ENCODE measurements at regions not wholly inside any gene's neighbourhood (a gene's known extent, or its start where the extent isn't known, plus 50 kb on each side); places are given as distances from the start of the nearest gene placed in this dataset.
"Not testable (repeated sequence)": the region's sequence is repeated elsewhere in the genome, so short reads cannot be mapped to it uniquely, and the experiment has no call there.

GRCh38 chr12:87597114-87597513, 432.1 kb downstream of the C12orf50 start:
- H3K9me3 ChIP-seq (replicated peaks), result no peaks in the 10 kb centered on the region
- no peak overlapping the region for H3K4me3 ChIP-seq
- no peaks in the 10 kb centered on the region for H3K4me1 ChIP-seq (replicated peaks)
- no peak for DNase-seq (ENCODE audit: low read depth in 1 of 2, low spot score in 2 of 2)
- H3K27me3 ChIP-seq (replicated peaks), result no peaks in the 10 kb centered on the region
- no peak overlapping the region for H3K27ac ChIP-seq
- H3K36me3 ChIP-seq, result no peaks in the 10 kb centered on the region

- no peak overlapping the region for H3K27ac ChIP-seq
- no peaks in the 10 kb centered on the region for H3K9me3 ChIP-seq (replicated peaks)
- no peak overlapping the region for H3K4me3 ChIP-seq
- no peaks in the 10 kb centered on the region for H3K36me3 ChIP-seq
- no peak for DNase-seq (ENCODE audit: low read depth in 1 of 2, low spot score in 2 of 2)
- no peaks in the 10 kb centered on the region for H3K27me3 ChIP-seq (replicated peaks)
- no peaks in the 10 kb centered on the region for H3K4me1 ChIP-seq (replicated peaks)
Observed at GRCh38 chr12:87596636-87597035, 432.6 kb downstream of the C12orf50 start.

GRCh38 chr12:87596134-87596533, 433.1 kb downstream of the C12orf50 start:
- Histone ChIP-seq H3K36me3 (no peaks in the 10 kb centered on the region), H3K9me3 (replicated peaks) (no peaks in the 10 kb centered on the region), H3K27me3 (replicated peaks) (no peaks in the 10 kb centered on the region)

GRCh38 chr12:87585882-87586557, 443.2 kb downstream of the C12orf50 start:
- no peak overlapping the region for H3K4me3 ChIP-seq
- H3K27me3 ChIP-seq (replicated peaks), result no peaks in the 10 kb centered on the region
- no peaks in the 10 kb centered on the region for H3K4me1 ChIP-seq (replicated peaks)
- DNase-seq (ENCODE audit: low read depth in 1 of 2, low spot score in 2 of 2), result no peak
- H3K27ac ChIP-seq, result no peak overlapping the region
- H3K9me3 ChIP-seq (replicated peaks), result no peaks in the 10 kb centered on the region
- no peaks in the 10 kb centered on the region for H3K36me3 ChIP-seq

More at GRCh38 chr12:87596134-87596533, 433.1 kb downstream of the C12orf50 start:
- Histone ChIP-seq H3K27ac (no peak overlapping the region), H3K4me1 (replicated peaks) (no peaks in the 10 kb centered on the region), H3K4me3 (no peak overlapping the region)
- no peak for DNase-seq (ENCODE audit: low read depth in 1 of 2, low spot score in 2 of 2)

- H3K36me3 ChIP-seq; H3K27me3 ChIP-seq (replicated peaks); H3K4me1 ChIP-seq (replicated peaks); H3K4me3 ChIP-seq; H3K9me3 ChIP-seq (replicated peaks); H3K27ac ChIP-seq; DNase-seq (ENCODE audit: low read depth in 1 of 2, low spot score in 2 of 2): not testable (repeated sequence)
Observed at GRCh38 chr12:87579091-87579490, 450.1 kb downstream of the C12orf50 start.

GRCh38 chr12:87575906-87576305, 453.3 kb downstream of the C12orf50 start:
- no peaks in the 10 kb centered on the region for H3K9me3 ChIP-seq (replicated peaks)
- no peak for DNase-seq (ENCODE audit: low read depth in 1 of 2, low spot score in 2 of 2)
- no peaks in the 10 kb centered on the region for H3K27me3 ChIP-seq (replicated peaks)
- no peak overlapping the region for H3K27ac ChIP-seq
- H3K4me3 ChIP-seq, result no peak overlapping the region
- no peaks in the 10 kb centered on the region for H3K36me3 ChIP-seq
- no peaks in the 10 kb centered on the region for H3K4me1 ChIP-seq (replicated peaks)

- not testable (repeated sequence) for H3K36me3 ChIP-seq; DNase-seq (ENCODE audit: low read depth in 1 of 2, low spot score in 2 of 2); H3K27ac ChIP-seq; H3K27me3 ChIP-seq (replicated peaks); H3K4me3 ChIP-seq; H3K9me3 ChIP-seq (replicated peaks); H3K4me1 ChIP-seq (replicated peaks)
Observed at GRCh38 chr12:87566918-87567317, 462.3 kb downstream of the C12orf50 start.

GRCh38 chr12:87556985-87557384, 472.2 kb downstream of the C12orf50 start:
- no peaks in the 10 kb centered on the region for H3K27me3 ChIP-seq (replicated peaks)
- H3K36me3 ChIP-seq, result no peaks in the 10 kb centered on the region
- no peak for DNase-seq (ENCODE audit: low read depth in 1 of 2, low spot score in 2 of 2)
- no peak overlapping the region for H3K4me3 ChIP-seq
- H3K4me1 ChIP-seq (replicated peaks), result no peaks in the 10 kb centered on the region
- H3K27ac ChIP-seq, result no peak overlapping the region
- no peaks in the 10 kb centered on the region for H3K9me3 ChIP-seq (replicated peaks)

GRCh38 chr12:87531213-87531612, 498.0 kb downstream of the C12orf50 start:
- H3K36me3 ChIP-seq; H3K27ac ChIP-seq; H3K4me1 ChIP-seq (replicated peaks); H3K9me3 ChIP-seq (replicated peaks); H3K27me3 ChIP-seq (replicated peaks); H3K4me3 ChIP-seq; DNase-seq (ENCODE audit: low read depth in 1 of 2, low spot score in 2 of 2): not testable (repeated sequence)

- Histone ChIP-seq H3K36me3 (no peaks in the 10 kb centered on the region), H3K4me1 (replicated peaks) (no peaks in the 10 kb centered on the region), H3K4me3 (no peak overlapping the region), H3K27ac (no peak overlapping the region), H3K9me3 (replicated peaks) (no peaks in the 10 kb centered on the region), H3K27me3 (replicated peaks) (no peaks in the 10 kb centered on the region)
- DNase-seq (ENCODE audit: low read depth in 1 of 2, low spot score in 2 of 2), result no peak
Observed at GRCh38 chr12:87529413-87529812, 499.8 kb downstream of the C12orf50 start.

- H3K4me3 ChIP-seq, result no peak overlapping the region
- H3K4me1 ChIP-seq (replicated peaks), result no peaks in the 10 kb centered on the region
- no peaks in the 10 kb centered on the region for H3K36me3 ChIP-seq
- H3K27me3 ChIP-seq (replicated peaks), result no peaks in the 10 kb centered on the region
- no peaks in the 10 kb centered on the region for H3K9me3 ChIP-seq (replicated peaks)
- no peak for DNase-seq (ENCODE audit: low read depth in 1 of 2, low spot score in 2 of 2)
- H3K27ac ChIP-seq, result no peak overlapping the region
Observed at GRCh38 chr12:87520968-87521367, 508.2 kb downstream of the C12orf50 start.

- no peaks in the 10 kb centered on the region for H3K36me3 ChIP-seq
- H3K4me3 ChIP-seq, result no peak overlapping the region
- H3K4me1 ChIP-seq (replicated peaks), result no peaks in the 10 kb centered on the region
- H3K27me3 ChIP-seq (replicated peaks), result no peaks in the 10 kb centered on the region
- no peaks in the 10 kb centered on the region for H3K9me3 ChIP-seq (replicated peaks)
- H3K27ac ChIP-seq, result no peak overlapping the region
- no peak for DNase-seq (ENCODE audit: low read depth in 1 of 2, low spot score in 2 of 2)
Observed at GRCh38 chr12:87518481-87518880, 510.7 kb downstream of the C12orf50 start.

- H3K27ac ChIP-seq, result no peak overlapping the region
- no peaks in the 10 kb centered on the region for H3K27me3 ChIP-seq (replicated peaks)
- H3K4me3 ChIP-seq, result no peak overlapping the region
- no peaks in the 10 kb centered on the region for H3K9me3 ChIP-seq (replicated peaks)
- no peaks in the 10 kb centered on the region for H3K36me3 ChIP-seq
- no peak for DNase-seq (ENCODE audit: low read depth in 1 of 2, low spot score in 2 of 2)
- H3K4me1 ChIP-seq (replicated peaks), result no peaks in the 10 kb centered on the region
Observed at GRCh38 chr12:87518036-87518435, 511.2 kb downstream of the C12orf50 start.

GRCh38 chr12:87513536-87514280, 515.5 kb downstream of the C12orf50 start:
- Histone ChIP-seq H3K4me1 (replicated peaks) (no peaks in the 10 kb centered on the region), H3K4me3 (no peak overlapping the region), H3K9me3 (replicated peaks) (no peaks in the 10 kb centered on the region), H3K36me3 (no peaks in the 10 kb centered on the region), H3K27me3 (replicated peaks) (no peaks in the 10 kb centered on the region), H3K27ac (no peak overlapping the region)
- no peak for DNase-seq (ENCODE audit: low read depth in 1 of 2, low spot score in 2 of 2)

Measured in SJSA1 (cell line).